RKO (cell line): ENCODE measurements at regions not wholly inside any gene's neighbourhood (a gene's known extent, or its start where the extent isn't known, plus 50 kb on each side); places are given as distances from the start of the nearest gene placed in this dataset.

Experiments used
- DNase-seq: peaks from one replicate; pipeline ENCODE4 v3.0.0-alpha.2; 2016; ENCODE audit warnings: low spot score

DNA sequence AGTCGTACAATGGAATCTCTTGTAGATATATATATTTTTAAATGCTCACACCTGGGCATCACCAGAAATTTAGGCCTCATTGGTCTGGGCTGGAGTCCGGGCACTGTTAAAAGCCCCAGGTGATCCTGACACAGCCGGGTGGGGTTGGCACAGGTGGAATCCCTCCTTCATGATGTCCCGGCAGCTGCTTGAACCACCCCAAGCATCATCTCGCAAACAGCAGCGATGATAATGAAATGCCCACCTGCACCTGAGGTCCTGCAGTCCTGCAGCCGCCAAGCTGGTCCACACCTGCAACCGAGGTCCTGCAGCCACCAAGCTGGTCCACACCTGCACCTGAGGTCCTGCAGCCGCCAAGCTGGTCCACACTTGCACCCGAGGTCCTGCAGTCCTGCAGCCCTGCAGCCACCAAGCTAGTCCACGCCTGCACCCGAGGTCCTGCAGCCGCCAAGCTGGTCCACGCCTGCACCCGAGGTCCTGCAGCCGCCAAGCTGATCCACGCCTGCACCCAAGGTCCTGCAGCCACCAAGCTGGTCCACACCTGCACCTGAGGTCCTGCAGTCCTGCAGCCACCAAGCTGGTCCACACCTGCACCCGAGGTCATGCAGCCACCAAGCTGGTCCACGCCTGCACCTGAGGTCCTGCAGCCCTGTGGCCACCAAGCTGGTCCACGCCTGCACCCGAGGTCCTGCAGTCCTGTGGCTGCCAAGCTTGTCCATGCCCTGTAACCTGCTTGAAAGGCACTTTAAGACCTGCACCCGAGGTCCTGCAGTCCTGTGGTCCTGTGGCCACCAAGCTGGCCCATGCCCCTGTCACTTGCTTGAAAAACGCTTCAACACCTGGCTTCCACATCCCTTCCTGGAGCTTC lies 261.2 kb downstream of the DLL1 start:
- no peak for DNase-seq

- DNase-seq, result no peak
Measured at GRCh38 chr6:170028629-170029345, 262.1 kb downstream of the DLL1 start.

- no peak for DNase-seq
Measured at GRCh38 chr6:170027647-170028043, 263.2 kb downstream of the DLL1 start.

DNA sequence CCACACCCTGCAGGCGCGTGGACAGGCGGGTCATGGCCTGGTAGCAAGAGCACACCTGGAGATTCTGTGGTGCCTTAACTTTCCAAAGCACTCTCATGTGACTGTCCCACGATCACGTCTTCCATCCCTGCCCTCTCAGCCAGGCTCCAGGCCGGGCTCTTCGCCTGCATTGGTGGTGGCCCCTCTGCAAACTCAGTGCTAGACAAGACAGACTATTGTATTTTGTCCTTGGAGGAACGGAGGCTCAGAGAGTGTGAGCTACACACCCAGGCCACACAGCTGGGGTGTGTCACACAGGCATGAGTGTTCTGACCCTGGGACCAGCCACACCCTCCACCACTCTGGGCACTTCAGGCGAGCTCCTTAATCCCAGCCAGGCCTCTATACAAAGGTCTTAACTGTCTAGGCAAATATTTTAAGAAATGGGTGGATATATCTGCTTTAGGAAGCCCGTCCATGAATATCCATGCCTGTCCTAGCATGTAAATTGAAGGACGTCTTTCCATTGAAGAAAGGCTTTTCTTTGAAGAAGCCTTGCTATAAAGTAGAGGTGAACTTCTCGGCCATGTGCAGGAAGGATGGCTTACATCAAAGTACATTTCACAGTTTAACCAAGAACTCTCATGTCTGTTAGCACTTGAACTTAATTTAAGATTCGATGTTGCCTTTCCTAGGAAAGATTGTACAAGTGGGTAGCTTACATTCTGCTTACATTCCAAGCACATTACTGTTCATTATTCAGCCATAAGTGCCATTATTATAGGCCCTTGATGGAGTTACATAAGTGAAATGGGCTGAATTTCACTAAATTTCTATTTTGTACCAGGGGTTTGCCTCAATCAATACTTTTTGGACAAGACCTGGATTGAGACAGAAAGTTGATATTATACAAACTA lies 263.9 kb downstream of the DLL1 start:
- no peak for DNase-seq

DNA sequence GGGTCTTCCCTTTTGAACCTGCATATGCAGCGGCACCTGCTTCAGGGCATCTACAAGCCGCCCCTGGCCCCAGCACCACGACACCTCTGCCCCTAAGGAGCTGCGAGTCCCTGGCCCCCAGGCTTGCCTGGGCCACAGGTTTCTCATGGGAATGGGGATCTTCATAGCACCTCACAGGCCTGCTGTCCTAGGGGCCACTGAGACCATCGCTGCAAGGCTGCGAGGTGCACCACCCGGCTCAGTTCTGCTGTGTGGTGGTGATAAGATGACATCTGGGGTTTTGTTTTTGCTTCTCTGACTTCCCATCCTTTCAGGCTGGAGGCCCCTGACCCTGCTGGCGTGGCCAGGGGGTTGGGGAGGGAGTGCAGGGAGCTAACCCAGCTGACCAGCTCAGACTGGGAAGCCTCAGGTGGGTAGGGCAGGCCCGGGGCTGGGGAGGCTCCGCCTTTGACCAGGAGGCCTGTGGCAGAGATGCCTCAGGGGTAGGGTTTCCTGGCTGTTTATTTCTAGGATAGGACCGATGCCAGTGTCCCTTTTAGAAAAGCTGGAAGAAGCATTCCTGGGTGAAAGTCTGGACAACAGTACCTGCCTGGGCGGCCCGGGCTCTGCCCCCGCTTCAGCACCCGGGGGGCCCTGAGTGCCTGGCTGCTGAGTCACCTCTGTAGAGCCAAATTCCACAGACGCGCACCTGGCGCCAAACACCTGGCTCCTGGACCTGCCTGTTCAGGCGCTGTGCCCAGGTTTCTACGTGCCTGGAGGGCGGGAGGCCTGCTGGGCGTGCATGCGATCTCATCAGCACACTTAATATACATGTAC lies 264.7 kb downstream of the DLL1 start:
- DNase-seq, result no peak

DNA sequence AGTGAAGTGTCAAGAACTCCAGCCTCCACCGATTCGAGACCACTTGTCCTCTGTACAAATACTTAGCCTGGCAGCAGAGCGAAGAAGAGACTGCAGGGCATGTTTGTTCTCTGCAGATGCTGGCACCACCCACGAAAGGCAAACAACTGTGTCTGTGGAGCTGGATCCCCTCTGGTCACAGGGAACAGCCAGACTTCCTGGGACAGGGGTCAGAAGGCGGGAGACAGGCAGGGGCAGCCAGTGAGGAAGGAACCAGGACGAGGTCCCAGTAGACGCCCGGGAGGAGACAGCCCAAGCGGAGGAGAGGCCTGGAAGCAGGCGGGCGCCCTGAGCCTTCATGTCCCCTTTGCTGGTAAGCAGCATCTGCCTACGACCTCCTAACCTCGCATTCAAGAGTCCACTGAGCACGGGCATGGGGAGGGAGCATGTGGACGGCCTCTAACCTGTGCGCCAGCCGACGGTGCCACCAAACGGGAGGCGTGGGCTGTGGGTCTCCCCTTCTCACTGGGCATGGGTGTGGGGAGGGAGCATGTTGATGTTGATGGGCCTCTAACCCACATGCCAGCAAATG lies 265.5 kb downstream of the DLL1 start:
- no peak for DNase-seq

- no peak for DNase-seq
Measured at GRCh38 chr6:170024940-170025339, 265.9 kb downstream of the DLL1 start.

DNA sequence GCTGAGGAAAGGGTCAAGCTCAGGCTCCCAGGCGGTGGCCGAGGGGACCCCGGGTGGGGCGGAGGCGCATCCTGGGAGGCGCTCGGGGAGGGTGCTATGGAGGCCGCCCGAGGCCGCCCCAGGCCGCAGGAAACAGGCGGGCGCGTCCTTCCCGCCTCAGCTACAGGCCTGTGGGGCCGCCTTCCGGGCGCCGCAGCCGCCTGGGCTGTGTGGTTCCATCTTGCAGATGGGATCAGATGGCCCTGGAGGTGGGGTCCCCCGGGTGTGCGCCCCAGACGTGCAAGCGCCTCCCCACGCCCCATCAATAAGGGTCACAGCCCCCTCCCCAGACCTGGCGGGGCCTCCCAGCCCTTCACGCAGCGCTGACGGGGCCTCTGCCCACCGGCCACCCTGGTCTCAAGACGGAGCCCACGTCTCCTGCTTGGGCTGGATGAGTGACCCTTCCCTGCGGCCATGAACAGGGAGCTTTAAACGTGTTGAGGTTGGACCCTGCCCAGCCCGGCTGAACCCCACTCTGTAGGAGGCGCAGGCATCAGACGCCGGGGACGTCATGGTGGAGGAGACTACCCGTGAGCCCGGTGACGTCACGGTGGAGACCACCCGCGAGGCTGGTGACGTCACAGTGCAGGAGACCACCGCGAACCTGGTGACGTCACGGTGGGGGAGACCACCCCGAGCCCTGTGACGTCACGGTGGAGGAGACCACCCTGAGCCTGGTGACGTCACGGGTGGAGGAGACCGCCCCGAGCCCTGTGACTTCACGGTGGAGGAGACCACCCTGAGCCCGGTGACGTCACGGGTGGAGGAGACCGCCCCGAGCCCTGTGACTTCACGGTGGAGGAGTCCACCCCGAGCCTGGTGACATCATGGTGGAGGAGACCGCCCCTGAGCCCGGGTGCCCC lies 267.0 kb downstream of the DLL1 start:
- DNase-seq, result no peak

DNA sequence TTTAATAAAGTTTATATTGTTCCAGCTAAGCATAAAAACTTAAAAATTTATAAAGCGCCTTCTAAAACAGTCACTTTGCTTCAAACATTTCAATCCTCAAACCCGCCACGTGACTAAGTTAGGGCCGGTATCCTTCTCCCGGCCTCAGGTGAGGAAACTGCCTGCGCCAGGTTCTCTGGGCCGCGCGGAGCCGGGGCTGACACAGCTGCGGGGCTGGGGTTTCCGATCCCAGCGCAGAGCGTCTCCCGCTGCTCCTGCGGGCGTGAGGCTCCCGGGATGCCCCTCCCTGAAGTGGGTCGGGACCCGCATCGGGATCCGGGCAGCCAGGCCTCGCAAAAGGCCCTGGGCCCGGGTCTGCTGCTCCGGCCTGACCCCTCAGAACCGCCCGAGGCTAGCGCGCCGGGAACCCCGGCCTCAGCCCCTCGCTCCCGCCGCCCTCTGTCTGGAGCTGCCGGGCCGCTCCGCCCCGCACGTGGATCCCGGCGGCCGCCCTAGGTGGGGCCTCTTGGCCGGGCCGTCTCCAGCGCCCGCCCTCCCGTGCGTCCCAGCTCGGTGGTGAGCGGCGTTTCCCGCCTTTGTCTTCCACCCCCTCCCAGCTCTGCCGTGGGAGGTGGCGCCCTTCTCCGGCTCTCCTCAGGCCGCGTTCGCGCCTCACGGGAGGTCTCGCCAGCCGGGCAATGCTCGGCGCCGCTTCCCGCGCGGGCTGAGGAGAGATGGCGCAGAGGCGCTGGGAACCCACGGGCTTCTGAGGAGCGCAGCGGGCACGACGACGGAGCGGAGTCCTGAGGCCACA lies 267.9 kb downstream of the DLL1 start:
- DNase-seq, result no peak

DNA sequence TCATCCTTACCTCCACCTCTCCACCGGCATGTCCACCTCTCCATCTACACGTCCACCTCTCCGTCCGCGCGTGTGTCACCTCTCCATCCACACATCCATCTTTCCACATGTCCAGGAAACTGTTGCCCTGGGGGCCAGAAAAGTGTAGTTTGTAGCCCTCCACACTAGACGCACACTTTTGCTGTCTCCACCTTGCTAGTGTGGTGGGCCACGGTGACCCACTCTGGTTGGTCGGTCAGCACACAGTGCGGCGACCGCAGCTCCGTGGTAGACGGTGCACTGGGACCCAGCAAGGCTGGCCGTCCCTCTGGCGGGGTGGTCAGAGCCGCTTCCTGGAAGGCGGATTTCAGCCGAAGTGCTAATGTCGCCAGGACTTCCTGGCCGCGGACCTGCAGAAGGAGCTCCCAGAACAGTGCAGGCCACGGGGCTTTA lies 268.6 kb downstream of the DLL1 start:
- DNase-seq, result no peak

DNA sequence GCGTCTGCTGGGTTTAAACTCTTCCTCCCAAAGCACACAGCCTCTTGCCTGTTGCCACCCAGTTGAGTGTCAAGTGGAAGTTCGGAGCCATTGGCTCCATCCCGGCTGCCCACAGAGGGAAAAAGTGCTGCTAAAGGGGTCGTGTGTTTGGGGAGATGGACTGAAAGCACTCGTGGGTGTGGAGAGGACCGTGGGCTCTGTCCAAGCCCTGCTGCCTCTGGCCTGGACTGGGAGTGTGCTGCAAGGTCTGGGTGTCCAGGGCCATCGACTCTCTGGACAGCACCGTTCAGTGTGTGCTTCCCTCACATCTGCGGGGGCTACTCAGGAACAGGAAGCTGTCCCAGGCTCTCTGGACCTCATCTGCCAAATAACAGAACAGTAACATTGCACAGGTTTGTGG lies 269.3 kb downstream of the DLL1 start:
- no peak for DNase-seq

DNA sequence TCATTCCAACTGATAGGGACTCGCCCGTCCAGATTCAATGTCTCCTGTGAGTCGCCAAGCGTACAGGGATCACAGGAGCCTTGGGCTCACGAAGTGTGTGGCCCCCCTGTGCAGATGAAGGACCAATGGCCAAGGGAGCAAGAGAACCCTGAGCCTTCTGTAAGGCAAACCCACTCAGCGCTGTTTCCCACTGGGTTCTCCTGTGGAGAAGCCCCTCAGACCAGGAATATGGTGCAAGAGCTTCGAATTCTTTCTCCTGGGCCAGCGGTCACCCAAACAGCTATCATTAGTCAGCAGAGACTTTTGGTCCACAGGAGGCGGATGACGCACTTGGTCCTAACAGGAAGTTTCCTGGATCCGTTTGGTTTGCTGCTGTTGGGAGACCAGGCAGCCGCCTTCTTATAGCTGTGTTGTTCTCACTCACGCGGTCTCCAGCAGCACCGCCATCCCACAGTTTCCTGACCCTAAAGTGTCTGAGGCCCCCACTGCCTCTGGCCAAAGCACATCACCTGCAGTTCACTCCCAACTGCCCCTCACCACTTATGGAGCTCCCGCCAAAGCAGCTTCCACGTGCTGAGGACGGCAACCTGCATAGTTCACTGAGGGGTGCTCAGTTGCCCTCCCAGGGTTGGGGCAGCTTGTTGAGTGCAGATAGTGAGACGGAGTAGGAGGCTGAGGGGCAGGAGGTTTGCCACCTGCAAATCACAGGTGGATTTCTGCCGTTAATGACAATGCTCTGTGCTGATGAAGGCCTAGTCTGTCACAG lies 268.6 kb downstream of the ERMARD start:
- DNase-seq, result no peak

GRCh38 chr6:170018936-170019817 lies 267.8 kb downstream of the ERMARD start:
- no peak for DNase-seq

DNA sequence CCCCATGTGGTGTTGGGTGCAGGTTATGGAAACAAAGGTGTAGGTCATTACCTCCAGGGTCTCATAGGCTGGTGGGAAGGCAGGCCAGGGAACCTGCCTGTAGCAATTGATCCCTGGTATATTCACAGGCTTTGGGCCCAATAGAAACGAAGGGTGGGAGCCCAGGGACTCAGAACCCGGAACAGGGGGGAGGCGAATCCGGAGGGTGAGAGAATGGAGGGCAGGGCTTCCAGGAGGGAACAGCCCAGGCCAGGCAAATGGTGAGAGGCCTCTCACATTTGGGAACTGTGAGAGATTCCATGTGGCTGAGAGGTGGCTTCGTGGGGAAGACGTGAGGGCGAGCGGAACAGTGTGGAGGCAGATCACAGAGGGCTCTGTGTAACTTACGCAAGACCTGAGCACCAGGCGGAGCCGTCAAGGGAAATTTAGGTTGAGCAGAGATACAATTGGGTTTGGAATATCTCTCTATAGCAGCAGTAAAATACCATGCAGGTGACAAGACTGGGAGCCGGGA lies 267.1 kb downstream of the ERMARD start:
- DNase-seq, result no peak

- no peak for DNase-seq
Measured at GRCh38 chr6:170017603-170018320, 266.3 kb downstream of the ERMARD start.

GRCh38 chr6:170013815-170014214 lies 262.4 kb downstream of the ERMARD start:
- DNase-seq, result peak; percentile 48

DNA sequence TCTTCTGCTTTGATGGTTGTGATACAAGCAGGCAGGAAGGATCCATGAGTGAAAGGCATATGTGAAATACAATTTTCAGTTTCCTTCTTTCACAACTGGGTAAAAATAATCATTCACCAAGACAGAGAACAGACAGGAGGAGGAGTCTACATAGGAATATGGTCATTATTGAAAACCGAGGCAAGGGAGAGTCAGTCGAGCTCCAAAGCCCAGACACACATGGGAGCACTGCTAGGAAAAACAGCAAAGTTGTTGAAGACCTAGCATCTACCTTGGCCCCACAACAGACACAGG lies 260.6 kb downstream of the ERMARD start:
- no peak for DNase-seq
